ENCODE measurements at regions not wholly inside any gene's neighbourhood (a gene's known extent, or its start where the extent isn't known, plus 50 kb on each side); places are given as distances from the start of the nearest gene placed in this dataset.
"Not testable (repeated sequence)": the region's sequence is repeated elsewhere in the genome, so short reads cannot be mapped to it uniquely, and the experiment has no call there.

DNA sequence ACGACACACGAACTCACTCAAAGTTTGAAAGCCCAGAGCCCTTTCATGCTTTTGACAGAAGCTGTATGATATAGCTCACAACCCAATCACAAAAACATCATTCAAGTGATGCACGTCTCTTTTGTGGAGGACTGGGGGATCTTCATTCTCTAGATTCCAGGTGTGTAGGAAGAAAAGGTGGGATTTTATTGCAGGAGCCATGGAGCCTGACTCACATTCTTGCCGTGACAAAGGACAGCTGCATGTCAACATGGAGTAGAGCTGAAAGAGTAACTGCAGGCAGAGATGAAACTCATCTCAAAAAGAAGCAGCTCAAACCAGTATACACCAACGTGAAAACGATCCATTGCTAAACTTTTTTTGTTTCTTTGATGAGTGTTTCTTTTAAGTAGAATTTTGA, 50.9 kb upstream of the PDE1A start:
- no peak for DNase-seq (ENCODE audit: low read depth)

DNA sequence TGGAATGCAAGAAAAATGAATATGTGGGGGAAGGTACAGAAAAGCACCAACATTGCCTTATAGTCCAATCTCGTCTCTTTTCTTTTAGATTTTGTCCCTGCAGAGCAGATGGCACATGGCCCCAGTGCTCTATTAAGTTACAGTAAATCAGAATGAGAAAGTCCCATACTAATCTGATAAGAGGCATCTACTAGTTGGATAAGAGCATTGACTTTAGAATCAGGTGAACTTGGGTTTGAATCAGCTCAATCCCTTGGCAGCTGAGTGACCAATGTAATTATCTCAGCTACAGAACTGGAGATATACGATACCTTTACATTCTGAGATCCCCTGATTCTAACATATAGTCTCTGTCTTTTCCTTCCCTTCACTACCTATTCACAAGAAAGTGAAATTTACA, 54.8 kb upstream of the PDE1A start:
- DNase-seq (ENCODE audit: low read depth), result no peak

DNA sequence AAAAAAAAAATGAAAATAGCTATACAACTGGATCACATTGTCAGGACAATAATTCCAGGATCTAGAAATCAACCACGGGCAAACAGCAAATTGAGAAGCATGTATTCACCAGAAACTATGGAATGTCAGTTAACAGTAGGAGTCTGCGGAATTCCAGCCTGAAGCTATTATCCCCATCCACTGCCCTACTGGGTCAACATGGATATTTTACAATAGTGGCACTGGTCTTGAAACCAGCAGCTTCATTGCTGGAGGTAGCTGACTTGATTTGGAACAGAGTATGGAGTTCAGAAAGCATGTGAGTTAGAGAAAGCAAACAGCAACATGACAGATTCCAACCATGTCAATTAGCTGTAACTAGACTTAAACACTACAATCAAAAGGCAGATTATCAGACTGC, 55.7 kb upstream of the PDE1A start:
- no peak for DNase-seq (ENCODE audit: low read depth)

DNA sequence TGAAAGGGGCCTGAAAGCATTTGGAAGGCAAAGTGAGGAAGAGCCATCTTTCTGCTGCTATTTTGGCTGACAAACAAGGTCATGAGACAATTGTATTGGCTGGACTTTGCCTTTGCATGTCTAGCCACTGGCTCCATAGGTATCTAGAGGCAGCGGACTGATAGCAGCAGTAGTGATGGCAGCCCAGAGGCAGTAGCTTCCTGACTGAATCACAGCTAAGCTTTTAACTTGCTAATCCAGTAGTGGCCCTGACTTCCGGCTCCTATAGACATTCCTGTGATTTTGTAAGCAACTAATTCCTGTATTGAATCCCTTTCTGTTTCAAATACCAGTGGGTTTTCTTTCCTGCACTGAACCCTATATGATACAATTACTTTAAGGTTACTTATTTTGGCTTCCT, 69.8 kb upstream of the PDE1A start:
- DNase-seq (ENCODE audit: low read depth), result no peak

DNA sequence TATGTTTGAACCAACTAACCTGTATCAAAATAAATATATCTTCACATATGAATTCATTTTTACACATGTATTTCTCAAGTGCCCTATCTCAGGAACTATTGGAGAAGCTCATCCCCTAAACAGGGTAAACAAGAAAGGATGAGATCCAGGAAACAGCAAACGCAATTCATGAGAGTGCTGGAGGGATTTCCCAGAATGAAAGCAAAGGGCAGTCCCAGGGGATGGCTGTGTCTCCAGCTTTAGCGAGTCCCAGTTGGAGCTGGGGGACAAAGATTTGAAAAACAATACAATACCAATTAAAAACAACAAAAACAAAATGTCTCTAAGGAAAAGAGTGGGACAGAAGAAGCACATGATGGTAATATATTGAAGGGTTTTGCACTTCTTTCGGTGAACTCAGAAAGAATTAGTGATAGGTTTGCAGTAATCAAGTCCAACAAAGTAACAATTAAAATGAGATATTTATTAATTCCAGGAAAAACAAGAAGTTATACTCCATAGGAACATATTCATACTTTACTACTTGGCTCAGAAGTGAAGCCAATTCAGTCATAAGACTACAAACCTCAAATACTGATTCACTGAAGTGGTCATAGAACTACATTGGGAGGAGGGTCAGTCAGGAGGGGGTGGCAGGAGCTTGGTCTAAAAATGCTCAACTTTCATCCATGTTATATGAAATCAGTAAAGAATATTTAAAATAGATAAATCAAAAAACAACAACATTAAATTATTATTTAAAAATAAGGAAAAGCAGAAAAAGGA, 73.1 kb upstream of the PDE1A start:
- no peak for DNase-seq (ENCODE audit: low read depth)

DNA sequence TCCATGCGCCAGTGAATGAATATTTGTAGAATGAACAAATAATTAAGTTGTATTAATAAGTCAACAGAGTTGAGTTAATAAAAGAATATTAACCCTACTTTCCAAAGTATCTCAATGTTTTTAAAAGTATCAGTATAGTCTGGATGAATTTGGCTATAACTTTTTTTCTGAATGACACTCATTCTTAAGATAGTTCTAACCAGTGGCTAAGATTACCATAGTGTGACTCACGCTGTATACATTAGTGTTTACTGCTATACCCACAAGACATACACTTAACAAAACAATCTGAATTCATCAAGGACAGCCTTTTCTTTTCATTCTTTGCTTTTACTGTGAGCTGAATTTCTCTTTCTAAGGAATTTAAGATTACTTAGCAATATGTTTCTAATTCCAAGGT, 77.0 kb upstream of the PDE1A start:
- DNase-seq (ENCODE audit: low read depth), result no peak

DNA sequence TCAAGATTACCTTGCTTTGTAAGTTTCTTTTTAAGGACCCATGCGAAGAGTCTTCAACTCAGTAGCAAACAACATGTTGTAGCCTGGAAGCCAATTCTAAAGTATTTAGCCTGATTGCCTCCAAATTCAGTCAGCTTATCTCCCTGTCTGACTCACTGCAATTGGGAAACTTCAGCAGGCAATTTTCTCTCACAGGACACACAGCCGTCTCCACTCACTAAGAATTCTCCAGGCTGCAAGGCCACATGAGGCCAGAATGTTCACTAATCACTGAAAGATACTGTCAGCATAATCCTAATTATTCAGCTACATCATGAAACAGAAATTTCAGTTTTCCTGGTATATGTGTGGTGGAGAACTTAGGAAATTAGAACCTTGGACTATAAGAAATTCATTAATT, 78.1 kb upstream of the PDE1A start:
- DNase-seq (ENCODE audit: low read depth), result no peak

DNA sequence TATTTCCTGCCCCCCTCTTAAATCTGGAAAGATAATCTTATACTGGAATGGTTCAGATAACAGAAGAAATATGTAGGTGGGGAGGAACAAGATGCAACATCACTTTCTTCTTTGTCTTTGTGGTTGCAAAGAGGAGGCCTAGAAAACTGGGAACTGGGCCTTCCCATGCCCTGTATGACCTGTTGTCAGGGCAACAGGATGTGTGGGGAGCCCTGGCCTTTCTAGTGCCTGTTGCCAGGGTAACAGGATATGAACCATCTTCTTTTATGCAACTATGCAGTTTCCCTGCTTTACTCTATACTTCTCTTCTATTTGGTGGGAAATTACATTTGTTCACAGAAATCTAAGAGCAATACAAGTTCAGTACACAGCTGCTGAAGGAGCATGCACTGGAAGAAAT, 79.8 kb upstream of the PDE1A start:
- no peak for DNase-seq (ENCODE audit: low read depth)

DNA sequence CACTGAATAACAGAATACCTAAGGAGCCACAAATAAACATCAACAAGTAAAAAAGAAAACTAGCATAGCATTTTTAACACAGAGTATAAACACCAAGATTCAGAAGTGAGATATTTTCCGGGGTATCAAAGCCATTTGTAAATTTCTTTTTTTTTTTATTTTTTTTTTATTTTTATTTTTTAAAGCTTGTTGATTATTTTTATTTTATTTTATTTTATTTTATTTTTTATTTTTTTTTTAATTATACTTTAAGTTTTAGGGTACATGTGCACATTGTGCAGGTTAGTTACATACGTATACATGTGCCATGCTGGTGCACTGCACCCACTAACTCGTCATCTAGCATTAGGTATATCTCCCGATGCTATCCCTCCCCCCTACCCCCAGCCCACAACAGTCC, 81.7 kb upstream of the PDE1A start:
- DNase-seq (ENCODE audit: low read depth), result not testable (repeated sequence)

DNA sequence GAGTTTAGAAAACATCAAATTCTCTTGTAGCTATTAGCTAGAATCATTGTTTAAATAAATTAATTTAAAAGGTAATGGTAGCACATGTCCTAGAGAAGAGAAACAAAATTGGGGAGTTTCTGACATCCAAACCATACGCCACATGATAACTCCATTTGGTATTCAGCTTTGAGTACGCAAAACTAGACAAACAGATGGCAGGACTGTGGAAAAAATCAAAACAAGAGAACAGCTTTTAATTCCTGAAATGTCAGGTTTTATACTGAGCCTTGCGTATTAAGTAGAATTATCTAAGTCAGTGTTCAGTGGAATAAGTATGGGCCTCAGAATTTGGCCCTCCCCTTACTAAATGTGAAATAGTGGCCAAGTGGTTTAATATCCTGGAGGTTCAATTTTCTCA, 82.4 kb upstream of the PDE1A start:
- no peak for DNase-seq (ENCODE audit: low read depth)

DNA sequence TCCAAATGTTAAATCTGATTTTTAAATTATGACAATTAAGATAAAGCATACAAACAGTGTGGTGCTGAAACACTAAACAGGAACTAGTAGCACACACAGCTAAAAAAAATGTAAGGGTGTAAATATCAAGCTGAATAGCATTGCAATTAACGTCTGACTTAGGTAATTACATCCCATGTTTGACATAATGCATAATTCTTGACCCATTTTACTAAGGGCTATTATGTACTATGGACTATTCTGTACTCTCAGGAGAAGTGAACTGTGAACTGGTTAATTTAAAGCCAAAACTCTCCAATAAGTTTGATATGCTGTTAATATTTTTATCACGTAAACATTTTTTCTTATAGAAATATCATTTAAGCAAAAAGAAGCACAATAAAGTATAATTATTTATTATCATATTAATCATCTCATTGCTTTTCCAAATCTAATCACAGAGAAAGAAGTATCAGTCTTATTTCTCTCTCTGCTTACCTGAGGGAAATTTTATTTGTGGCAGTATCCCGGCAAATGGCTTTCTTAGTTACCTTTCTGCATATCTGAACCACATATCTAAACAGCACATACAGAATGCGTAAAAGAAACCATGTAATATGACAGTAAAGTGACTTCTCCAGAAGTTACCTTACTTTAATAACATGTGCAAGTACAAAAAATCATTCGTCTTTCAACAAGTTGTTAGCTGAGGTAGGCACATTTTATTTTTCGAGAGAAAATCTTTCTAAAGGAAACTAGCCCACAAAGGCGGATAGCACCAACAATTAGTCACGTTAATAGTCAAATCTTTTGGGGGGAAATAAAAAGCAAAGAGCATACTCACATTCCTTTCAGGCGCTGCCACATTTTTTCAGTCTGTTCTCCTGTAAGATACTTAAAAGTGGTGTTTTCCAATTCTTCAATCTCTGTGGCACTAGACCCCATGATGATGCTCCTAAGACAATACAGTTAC, 94.9 kb upstream of the PDE1A start:
- DNase-seq (ENCODE audit: low read depth), result no peak

DNA sequence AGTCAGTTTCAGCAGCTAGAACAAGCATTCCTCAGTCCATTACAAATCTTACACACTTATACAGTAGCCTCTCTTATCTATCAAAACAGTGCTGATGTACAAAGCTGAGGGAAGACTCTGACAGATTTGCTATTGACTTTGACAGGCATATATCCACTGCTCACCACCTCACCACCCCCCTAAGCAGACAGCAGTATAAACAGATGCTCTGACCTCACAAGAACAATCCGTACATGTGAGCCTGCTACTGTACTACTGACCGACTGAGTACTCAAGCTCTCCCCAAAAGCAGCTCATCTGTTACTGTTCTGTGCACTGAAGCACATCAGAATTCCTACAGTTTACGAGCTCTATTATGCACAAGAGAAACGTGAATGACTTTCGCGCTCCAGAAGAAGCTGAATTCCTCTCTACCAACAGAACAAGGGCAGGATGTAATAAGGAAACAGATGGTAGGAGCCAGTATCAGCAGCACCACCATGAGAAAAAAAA, 95.6 kb upstream of the PDE1A start:
- no peak for DNase-seq (ENCODE audit: low read depth)

DNA sequence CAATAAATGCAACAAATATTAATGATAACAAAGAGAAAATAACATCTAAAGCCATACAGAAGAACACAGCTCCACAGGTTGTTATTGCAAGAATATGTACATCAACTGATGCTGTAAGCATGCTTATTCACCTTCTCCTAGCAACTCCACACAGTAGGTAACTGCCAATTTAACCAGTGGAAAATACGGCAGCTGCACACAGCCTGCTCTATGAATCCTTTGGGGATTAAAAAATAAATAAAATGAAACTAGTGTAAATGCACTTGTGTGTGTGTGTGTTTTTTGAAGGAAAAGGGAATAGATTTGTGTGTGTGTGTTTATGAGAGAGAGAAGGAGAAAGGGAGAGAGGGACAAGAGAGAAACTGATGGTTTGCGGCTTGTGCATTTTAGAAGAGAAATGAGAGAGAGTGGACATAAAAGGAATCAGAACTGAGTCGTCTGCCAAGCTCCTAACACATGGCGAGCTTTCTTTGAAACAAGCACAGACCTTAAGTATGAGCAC, 96.2 kb upstream of the PDE1A start:
- DNase-seq (ENCODE audit: low read depth), result no peak

DNA sequence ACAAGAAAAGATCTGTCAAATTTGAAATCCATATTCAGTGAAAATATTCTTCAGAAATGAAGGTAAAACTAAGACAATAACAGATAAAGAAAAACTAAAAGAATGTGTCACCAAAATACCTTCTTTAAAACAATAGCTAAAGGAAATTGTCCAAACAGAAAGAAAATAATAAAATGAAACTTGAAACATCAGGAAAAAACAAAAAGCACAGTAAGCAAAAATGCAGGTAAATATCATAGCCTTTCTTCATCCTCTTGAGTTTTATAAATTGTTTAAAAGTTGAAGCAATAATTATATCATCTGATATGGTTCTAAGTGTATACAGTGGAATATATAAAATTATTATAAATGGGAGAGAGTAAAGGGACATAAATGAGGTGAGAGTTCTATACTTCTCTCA, 103.8 kb upstream of the PDE1A start:
- DNase-seq (ENCODE audit: low read depth), result no peak

DNA sequence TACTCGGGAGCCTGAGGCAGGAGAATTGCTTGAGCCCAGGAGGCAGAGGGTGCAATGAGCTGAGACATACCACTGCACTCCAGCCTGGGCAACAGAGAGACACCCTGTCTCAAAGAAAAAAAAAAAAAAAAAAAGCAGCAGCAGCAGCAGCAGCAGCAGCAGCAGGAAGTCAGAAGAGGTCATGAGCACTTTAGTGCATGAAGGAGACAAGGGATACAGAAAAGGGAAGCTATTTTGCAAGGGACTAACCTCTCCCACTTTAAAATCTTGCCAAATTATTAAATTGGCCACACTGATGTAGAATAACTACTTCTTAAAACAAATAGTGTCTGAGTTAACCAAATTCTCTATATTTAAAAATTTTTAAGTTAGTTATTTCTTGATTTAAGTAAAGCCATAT, 113.4 kb upstream of the PDE1A start:
- DNase-seq (ENCODE audit: low read depth), result no peak

DNA sequence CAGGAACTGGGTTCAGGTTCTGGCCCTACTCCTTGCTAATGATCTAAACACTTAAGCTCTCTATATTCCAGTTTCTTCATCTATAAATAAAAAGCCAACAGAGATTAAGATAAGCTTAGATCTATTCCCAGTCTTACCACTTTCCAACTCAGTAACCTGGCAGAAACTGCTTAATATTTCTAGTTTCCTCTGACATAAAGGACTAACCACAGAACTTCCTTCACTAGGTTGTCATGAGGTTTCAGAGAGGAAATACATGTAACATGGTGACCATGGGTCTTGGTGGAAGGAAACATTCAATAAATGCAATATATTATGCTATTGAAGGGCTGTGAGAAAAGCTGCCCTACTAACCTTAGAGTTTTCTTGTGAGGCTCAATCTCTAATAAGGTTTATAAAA, 114.4 kb upstream of the PDE1A start:
- DNase-seq (ENCODE audit: low read depth), result no peak

DNA sequence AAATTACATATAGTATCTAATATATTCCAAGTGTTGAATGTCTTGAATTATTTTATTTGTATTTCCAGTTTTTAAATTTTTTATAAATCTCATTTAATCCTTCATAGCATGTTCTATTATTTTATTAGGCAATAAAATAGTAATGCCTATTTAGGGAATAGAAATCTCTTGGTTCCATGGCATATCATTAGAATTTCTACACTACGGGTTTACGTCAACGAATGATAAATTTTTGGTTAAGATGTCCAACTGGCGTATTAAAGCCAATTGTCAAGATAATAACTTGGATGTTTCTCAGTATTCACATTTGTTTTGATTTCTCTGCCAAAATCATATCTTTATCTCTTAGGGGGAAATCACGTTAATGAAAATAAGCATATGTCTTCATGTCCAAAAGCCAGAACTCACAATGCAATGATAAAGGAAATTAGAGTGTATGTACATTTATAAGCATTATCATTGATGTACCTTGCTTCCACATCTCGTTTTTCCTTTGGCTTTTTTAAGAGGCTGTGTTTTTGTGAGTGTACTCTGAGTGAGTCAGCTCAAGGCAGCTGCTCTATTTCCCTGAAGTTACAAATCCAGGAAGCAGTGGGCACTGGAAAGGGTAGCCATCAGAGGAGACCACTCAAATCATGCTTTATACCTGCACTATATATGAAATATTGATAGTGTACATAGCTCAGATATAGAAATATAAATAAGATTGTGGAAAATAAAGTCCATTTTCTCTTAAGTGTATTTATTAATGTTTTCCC, 115.8 kb upstream of the PDE1A start:
- no peak for DNase-seq (ENCODE audit: low read depth)

DNA sequence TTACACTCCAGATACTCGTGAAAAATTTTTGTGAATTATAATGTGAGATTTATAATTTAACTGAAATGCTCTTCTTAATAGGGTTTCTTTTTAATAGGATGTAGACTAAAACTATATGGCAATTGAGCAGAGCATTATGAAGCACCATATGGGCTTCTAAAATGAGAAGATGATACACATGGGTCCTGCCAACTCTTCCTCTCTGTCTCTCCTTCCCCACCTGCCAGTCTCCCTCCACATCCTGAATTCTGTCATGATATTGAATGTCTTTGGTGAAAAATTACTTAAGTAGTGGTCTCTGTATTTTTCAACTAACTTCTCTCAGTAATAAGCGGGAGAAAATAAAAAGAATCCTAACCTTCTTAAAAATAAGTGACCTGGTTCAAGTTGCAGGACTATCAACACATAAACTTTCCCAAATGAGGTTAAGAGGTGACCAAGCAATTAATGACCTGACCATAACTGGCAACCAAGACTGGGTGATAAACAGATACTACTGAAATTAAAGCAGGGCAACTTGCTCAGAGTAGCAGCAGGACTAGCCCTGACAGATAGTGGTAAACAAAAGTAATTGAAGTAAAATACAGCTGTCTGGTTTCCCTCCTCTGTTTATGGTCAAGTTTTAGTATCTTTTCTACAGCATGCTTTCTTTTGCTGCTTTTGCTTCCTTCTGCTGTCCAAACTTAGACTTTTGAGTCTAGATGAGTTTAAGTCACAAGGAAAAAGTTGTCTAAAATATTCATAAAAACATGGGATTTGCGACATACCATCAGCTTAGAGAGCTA, 117.1 kb upstream of the PDE1A start:
- no peak for DNase-seq (ENCODE audit: low read depth)

DNA sequence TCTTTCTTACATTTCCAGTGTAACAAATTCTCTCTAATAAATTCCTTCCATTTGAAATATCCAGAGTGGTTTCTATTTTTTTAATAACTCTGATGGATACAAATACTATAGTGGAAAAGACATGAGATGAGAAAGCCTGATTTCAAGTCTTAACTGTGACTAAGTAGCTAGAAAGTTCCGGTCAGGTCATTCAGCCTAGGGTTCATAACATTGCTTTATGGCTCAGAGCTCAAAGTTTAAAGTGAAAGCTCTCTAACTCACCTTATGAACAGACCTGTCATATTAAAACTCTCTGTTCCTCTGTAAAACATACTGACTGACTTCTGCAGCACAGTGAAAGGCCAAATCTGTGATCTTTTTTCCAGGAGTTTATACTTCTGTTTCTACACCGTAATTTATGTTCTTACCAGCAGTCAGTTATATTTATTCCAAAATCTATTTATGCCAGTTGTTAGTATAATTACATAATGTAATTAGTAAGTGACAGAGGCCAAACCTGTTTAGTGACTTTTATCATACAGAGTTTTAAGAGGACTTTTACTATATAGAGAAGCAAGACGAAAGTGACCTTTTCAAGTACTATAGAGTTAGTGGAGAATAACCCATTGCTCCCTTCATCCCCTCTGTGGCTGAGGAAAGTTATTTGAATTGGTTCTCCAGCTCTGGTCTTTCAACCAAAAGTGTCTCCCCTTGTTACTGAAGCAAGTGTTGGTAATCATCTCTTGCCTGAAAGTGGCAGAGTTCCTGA, 118.8 kb upstream of the PDE1A start:
- no peak for DNase-seq (ENCODE audit: low read depth)

DNA sequence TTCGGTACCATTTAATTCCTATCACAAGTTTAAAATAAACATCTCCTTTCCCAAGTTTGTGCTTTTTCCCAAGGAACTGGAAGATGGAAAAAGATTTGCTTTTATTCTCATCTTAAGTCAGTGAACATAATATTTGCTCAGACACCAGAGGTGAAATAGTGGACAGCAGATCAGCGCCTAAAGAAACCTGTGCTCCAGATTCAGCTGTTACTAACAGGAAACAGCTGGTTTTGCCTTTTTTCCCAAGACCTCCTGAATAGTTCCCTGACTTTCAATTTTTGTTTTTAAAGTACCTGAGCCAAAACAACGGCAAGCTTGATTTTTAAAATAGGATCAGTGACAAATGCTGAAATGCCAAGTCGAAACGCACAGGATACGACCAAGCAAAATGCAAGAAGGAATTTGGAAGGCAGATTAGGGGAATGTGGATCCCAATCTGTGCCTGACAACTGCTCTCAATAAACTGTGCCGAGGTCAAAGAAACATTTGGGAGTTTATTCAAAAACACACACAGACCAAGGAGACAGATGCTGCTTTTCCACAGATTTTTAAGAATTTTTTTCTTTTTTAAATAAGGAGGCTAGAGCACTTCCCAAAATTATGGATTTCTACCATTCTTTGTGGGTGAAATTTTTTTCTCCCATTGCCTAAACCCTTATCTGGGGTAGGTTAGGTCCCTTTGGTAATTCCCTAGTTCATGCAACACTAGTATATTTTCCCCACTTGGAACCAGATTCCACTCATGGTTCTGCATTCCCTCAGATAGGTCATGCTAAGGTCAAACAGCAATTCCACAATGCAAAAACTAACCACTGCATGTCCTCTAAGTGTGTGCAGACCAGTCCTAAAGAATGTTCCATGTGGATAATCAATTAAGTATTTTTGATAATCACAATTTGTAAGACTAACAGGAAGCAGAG, 121.5 kb upstream of the PDE1A start:
- no peak for DNase-seq (ENCODE audit: low read depth)
